ENCODE measurements at regions not wholly inside any gene's neighbourhood (a gene's known extent, or its start where the extent isn't known, plus 50 kb on each side); places are given as distances from the start of the nearest gene placed in this dataset.

DNA sequence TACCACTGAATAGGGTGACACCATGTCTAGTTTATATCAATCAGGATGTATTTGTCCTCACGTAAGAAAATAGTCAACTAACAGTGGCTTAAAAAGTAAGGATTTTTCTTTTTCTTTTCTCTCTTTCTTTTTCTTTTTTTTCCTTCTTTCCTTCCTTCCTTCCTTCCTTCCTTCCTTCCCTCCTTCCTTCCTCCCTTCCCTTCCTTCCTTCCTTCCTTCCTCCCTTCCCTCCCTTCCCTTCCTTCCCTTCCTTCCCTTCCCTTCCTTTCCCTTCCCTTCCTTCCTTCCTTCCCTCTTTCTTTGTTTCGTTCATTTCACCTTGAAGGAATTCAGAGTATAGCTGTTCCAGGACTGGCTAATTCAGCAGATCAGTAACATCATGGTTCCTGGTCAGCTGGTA lies 83.2 kb downstream of the SOX4 start:
- ATAC-seq (no peak), DNase-seq (ENCODE audit: low read depth in 1 of 2, low spot score in 1 of 2) (no peak), FAIRE-seq (no peak)
- peaks cover 18% of the 10 kb centered on the region for H3K4me1 ChIP-seq
- H3K9me3 ChIP-seq: no peaks in the 10 kb centered on the region
- H3K27ac ChIP-seq: no peak overlapping the region
- no peak for TF ChIP-seq FOSB (CRISPR knock-in tag; IDR thresholded peaks at IDR 0.05)
- no peak overlapping the region for H3K4me3 ChIP-seq
- CTCF ChIA-PET: interaction anchor here (0.7 kb wide), 1 partner anchor 14 kb away, joined by 4 read pairs; no protein-coding TSS in a partner anchor
- WGBS (ENCODE audit: missing lambda C conversion rate): 46% methylated on average over 2 of the region's 2 CpGs
- H3K4me2 ChIP-seq: no peak overlapping the region
- POLR2A ChIA-PET: no interaction called here

- 54% methylated on average over 6 of the region's 6 CpGs for WGBS (ENCODE audit: missing lambda C conversion rate)
- peak overlapping the region; percentile 40 to 73; a peak in 4 of 6 replicates for H3K27ac ChIP-seq
Measured at GRCh38 chr6:21678990-21679389, 85.4 kb downstream of the SOX4 start.

DNA sequence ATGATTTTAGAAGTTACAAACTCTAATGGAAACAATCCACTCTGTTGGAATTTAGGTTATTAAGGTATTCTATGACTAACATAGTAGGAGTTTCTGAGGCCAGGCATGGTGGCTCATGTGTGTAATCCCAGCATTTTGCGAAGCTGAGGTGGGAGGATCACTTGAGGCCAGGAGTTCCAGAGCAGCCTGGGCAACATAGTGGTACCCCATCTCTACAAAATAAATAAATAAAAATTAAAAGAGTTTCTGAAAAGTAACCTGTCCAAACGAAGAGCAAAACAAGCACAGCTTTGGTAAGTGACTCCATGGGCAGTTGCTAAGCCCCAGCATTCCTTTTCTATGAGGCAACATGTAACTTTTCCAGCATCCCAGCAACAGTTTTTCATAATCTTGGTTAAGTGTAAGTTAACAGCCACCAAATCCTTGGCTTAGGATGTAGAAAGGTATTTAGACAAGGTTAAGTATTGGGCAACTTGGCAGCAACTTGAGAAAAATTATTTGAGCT lies 86.3 kb downstream of the SOX4 start:
- FAIRE-seq: no peak
- H3K9me3 ChIP-seq: no peaks in the 10 kb centered on the region
- H3K27ac ChIP-seq: peak overlapping the region; percentile 40 to 73; a peak in 4 of 6 replicates
- POLR2A ChIA-PET: no interaction called here
- H3K4me1 ChIP-seq: peaks cover 18% of the 10 kb centered on the region
- no peak overlapping the region for H3K4me3 ChIP-seq
- DNase-seq (ENCODE audit: low read depth in 1 of 2, low spot score in 1 of 2): peak; percentile 16 to 33
- peak in 1 of 2 experiments; percentile 67; a peak in 3 of 6 replicates for ATAC-seq
- 34% methylated on average over 2 of the region's 2 CpGs for WGBS (ENCODE audit: missing lambda C conversion rate)
- TF ChIP-seq CEBPB (IDR thresholded peaks at IDR 0.05): peak in 1 of 2 experiments; percentile 56; a peak in 2 of 4 replicates
- TF ChIP-seq, protein P1, sequence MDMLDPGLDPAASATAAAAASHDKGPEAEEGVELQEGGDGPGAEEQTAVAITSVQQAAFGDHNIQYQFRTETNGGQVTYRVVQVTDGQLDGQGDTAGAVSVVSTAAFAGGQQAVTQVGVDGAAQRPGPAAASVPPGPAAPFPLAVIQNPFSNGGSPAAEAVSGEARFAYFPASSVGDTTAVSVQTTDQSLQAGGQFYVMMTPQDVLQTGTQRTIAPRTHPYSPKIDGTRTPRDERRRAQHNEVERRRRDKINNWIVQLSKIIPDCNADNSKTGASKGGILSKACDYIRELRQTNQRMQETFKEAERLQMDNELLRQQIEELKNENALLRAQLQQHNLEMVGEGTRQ (IDR thresholded peaks at IDR 0.05): no peak
- TF ChIP-seq SREBF2 (IDR thresholded peaks at IDR 0.05): no peak
- CTCF ChIA-PET: no interaction called here
- H3K4me2 ChIP-seq: peak overlapping the region; percentile 46

More at GRCh38 chr6:21678990-21679389, 85.4 kb downstream of the SOX4 start:
- ATAC-seq (peak; percentile 81 to 88; a peak in 5 of 6 replicates), DNase-seq (ENCODE audit: low read depth in 1 of 2, low spot score in 1 of 2) (peak; percentile 32 to 59), FAIRE-seq (no peak)
- TF ChIP-seq FOSL2 (IDR thresholded peaks at IDR 0.05) (0 out of 2 replicates have a peak, but pooled peaks have one; percentile 29), FOSL2 (CRISPR knock-in tag; IDR thresholded peaks at IDR 0.05) (0 out of 2 replicates have a peak, but pooled peaks have one; percentile 41), MYC (IDR thresholded peaks at IDR 0.05; ENCODE audit: borderline replicate concordance, low read length) (no peak)
- no peaks in the 10 kb centered on the region for H3K9me3 ChIP-seq
- ChIA-PET POLR2A (no interaction called here), CTCF (no interaction called here)
- no peak overlapping the region for H3K4me3 ChIP-seq
- H3K4me1 ChIP-seq: peaks cover 18% of the 10 kb centered on the region
- H3K4me2 ChIP-seq: peak overlapping the region; percentile 46; the same call in 2 of the 3 replicates

- Histone ChIP-seq H3K4me1 (peaks cover 18% of the 10 kb centered on the region), H3K4me3 (no peak overlapping the region), H3K27ac (0 out of 6 replicates have a peak overlapping the region, but pooled peaks of 1 of the 2 experiments have one; percentile 46), H3K9me3 (no peaks in the 10 kb centered on the region), H3K4me2 (no peak overlapping the region; the same call in 2 of the 3 replicates)
- CTCF ChIA-PET: interaction anchor here (1.4 kb wide), 1 partner anchor 16 kb away, joined by 3 read pairs; no protein-coding TSS in a partner anchor
- WGBS (ENCODE audit: missing lambda C conversion rate): 89% methylated on average over 4 of the region's 4 CpGs
- POLR2A ChIA-PET: no interaction called here
- FAIRE-seq (no peak), DNase-seq (ENCODE audit: low read depth in 1 of 2, low spot score in 1 of 2) (no peak), ATAC-seq (no peak)
- TF ChIP-seq RCOR1 (IDR thresholded peaks at IDR 0.05; ENCODE audit: low read depth, low read length) (no peak), HOXA7 (CRISPR knock-in tag; IDR thresholded peaks at IDR 0.05) (no peak), SREBF2 (IDR thresholded peaks at IDR 0.05) (no peak), CBX8 (IDR thresholded peaks at IDR 0.05) (no peak), ESRRA (IDR thresholded peaks at IDR 0.05; ENCODE audit: borderline replicate concordance, low read length) (no peak), MYC (IDR thresholded peaks at IDR 0.05; ENCODE audit: borderline replicate concordance, low read length) (no peak)
Measured at GRCh38 chr6:21680611-21681010, 87.1 kb downstream of the SOX4 start.

DNA sequence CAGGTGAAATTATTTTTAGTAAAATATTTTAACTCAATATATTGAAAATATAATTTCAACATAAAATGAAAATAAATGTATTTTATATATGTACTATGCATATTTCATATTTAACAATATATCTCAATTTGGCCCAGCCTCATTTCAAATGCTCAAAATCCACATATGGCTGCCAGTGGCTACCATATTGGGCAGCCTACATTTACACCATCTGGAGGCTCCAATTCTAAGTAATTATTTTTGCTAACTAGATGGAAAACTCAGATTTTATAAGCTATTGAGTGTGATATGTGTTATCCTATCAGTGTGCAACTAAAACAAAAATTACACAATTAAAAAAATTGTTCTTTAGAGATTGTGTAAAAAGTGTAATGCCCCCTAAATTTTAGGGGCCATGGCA lies 96.9 kb downstream of the SOX4 start:
- no peaks in the 10 kb centered on the region for H3K4me1 ChIP-seq
- DNase-seq (ENCODE audit: low read depth in 1 of 2, low spot score in 1 of 2): no peak
- H3K4me2 ChIP-seq: no peak overlapping the region
- peaks cover 6% of the 10 kb centered on the region; the same call in 1 of the 3 replicates for H3K9me3 ChIP-seq
- H3K27ac ChIP-seq: no peak overlapping the region
- no peak for FAIRE-seq
- ATAC-seq: no peak
- ChIA-PET POLR2A (no interaction called here), CTCF (no interaction called here)
- no peak overlapping the region for H3K4me3 ChIP-seq
- TF ChIP-seq HMGXB4 (CRISPR knock-in tag; IDR thresholded peaks at IDR 0.05; ENCODE audit: borderline replicate concordance) (no peak), RNF2 (IDR thresholded peaks at IDR 0.05; ENCODE audit: borderline replicate concordance, low read depth) (no peak), HOXA7 (CRISPR knock-in tag; IDR thresholded peaks at IDR 0.05) (no peak), KDM1A (IDR thresholded peaks at IDR 0.05; ENCODE audit: low read depth) (no peak), FOSL2 (IDR thresholded peaks at IDR 0.05) (no peak), FOSL2 (CRISPR knock-in tag; IDR thresholded peaks at IDR 0.05) (no peak), JUNB (IDR thresholded peaks at IDR 0.05) (no peak), NFE2L2 (conservative IDR thresholded peaks at IDR 0.05; ENCODE audit: low read length) (no peak), NPAS2 (CRISPR knock-in tag; IDR thresholded peaks at IDR 0.05; ENCODE audit: borderline replicate concordance) (no peak), SMC3 (IDR thresholded peaks at IDR 0.05) (no peak), BHLHE40 (IDR thresholded peaks at IDR 0.05; ENCODE audit: low read depth, low read length) (no peak), FOSB (CRISPR knock-in tag; IDR thresholded peaks at IDR 0.05) (no peak), HES2 (IDR thresholded peaks at IDR 0.05) (no peak)

Data from A549 (cell line).